ENCODE measurements at regions not wholly inside any gene's neighbourhood (a gene's known extent, or its start where the extent isn't known, plus 50 kb on each side); places are given as distances from the start of the nearest gene placed in this dataset.
"Not testable (repeated sequence)": the region's sequence is repeated elsewhere in the genome, so short reads cannot be mapped to it uniquely, and the experiment has no call there.

DNA sequence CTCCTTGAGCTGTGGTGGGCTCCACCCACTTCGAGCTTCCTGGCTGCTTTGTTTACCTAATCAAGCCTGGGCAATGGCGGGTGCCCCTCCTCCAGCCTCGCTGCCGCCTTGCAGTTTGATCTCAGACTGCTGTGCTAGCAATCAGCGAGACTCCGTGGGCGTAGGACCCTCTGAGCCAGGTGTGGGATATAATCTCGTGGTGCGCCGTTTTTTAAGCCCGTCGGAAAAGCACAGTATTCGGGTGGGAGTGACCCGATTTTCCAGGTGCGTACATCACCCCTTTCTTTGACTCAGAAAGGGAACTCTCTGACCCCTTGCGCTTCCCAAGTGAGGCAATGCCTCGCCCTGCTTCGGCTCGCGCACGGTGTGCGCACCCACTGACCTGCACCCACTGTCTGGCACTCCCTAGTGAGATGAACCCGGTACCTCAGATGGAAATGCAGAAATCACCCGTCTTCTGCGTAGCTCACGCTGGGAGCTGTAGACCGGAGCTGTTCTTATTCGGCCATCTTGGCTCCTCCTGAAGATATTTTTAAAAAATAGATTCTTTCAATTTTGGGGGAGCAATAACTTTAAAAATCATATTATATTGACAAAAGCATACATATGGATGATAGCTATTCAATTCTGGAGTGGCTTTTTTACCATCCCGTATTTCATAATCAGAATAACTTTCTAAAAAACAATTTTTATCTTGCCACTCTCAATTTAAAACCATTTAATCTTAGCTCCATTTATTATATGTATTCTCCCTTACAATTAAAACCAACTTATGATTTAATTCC lies 517.5 kb upstream of the NUDT12 start:
- not testable (repeated sequence) for DNase-seq (ENCODE audit: low read depth in 2 of 2)

DNA sequence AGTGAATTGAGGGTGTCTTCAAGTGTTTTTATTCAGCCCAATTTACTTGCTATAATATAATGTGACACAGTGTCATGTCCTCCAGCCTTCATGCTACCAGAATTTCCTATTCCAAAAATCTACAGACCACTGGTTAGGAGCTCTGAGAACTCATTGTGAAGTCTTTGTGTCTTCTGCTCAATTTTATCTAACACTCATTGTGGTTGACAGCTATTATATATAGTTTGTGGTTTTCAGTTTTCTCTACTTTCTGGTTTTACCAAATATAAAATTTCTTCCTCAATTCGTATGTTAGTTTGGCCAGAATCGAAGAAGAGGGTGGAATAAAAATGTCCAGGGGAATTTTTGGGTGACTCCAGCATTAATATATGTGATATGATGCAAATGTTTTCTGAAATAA lies 509.3 kb upstream of the NUDT12 start:
- no peak for DNase-seq (ENCODE audit: low read depth in 2 of 2)

DNA sequence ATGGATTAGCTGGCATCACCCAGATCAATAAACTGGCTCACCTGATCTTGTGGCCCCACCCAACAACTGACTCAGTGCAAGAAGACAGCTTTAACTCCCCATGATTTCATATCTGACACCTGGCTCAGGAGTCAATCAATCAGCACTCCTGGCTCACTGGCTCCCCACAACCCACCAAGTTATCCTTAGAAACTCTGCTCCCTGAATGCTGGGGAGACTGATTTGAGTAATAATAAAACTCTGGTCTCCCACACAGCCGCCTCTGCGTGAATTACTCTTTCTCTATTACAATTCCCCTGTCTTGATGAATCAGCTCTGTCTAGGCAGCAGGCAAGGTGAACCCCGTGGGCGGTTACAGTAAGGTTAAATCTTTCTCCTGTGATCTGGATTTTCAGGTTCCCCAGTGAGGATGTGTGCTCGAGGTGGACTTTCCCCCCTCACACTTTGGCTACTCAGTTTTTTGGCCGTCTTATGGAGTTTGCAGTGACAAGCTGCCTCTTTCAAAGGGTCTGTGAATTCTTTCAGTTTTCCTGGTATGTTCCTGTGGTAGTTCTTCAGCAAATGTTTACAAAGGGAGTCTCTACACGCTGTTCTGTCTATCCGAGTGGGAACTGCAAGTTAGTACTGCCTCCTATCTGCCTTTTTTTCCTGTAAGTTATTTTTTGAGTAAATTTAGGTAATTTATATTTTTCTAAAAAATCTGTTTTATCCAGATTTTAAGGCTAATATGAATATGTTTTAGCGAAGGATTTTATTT lies 500.2 kb upstream of the NUDT12 start:
- DNase-seq (ENCODE audit: low read depth in 2 of 2): no peak

DNA sequence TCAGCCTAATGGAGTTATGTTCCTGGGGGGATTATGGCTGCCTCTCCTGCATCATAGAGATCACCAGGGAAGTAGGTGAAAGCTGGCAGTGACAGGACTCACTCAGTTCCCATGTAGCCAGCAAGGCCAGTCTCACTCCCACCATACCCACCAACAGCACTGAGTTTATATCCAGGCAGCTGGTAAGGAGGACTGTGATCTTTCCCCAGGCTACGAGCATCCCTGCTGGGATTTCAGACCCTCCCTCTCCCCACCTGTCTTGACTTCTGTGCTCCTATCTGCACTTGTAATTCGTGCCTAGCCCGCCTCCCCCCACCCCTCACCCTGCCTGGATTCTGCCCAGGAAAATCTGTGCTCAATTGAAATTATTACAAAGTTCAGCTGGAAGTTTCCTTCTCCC lies 499.1 kb upstream of the NUDT12 start:
- DNase-seq (ENCODE audit: low read depth in 2 of 2): no peak

DNA sequence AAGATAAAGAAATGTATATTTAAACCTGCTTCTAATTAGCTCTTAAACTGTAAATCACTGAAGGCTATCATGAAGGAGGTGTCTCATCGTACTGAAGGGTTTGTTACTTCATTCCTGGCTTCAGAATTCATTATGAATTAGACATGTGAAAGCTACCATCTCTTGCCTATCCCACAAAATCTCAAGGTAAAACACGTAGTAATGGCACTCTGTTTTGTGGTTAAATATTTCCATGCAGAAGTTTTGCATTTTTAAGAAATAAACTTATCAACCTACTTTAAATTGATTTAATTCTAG lies 490.7 kb upstream of the NUDT12 start:
- DNase-seq (ENCODE audit: low read depth in 2 of 2): no peak

DNA sequence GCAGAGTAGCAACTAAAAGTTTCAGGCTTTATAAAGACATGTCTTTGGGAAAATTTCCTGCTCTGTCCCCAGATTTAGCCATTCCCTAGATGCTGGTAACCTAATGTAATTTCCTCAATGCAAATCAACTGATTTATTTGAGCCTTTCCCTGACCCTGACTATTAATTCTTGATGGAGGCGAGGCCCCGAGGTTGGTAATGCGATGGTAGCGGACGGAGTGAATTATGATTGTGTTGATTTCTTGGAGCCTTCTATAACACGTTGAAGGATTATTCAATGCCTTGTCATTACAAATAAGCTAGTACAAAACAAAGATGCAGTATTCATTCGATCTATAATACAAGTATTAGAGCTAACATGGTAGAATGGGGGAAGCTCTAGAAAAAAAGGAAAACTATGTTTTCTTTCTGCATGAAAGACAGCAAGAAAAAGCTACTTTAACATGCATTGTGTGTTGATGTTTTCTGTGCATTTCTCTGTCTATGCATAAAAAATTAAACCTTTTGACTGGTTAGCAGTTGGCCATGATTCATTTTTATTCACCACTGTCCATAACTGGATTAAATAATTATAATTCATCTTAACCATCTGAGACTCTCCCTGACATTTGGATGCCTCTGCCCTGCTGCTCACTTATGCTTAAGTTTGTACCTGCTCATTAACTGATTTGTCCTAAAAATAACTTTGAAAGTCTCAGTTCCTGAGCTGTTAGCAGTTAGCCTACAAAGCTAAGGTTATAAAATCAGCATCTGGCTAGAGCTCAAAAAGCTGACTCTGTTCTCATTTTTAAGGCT lies 490.2 kb upstream of the NUDT12 start:
- no peak for DNase-seq (ENCODE audit: low read depth in 2 of 2)

DNA sequence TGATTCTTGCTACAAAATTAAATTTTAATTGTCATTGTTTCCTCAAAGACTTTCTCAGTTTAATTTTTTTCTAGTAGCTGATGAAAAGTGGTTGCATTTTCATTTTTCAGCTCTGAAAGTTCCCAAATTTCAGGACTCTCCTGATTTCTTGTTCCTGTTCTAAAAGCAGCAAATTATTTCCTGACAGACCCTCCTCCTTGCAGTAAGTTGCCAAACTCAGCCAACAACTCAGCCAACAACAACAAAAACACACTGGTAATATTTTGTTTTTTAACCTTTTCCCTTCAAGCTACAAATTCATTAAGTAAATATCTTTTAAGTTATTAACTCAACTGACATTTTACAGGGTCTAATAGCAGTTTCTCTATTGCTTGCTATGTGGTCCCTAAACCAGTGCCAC lies 487.8 kb upstream of the NUDT12 start:
- DNase-seq (ENCODE audit: low read depth in 2 of 2): no peak

DNA sequence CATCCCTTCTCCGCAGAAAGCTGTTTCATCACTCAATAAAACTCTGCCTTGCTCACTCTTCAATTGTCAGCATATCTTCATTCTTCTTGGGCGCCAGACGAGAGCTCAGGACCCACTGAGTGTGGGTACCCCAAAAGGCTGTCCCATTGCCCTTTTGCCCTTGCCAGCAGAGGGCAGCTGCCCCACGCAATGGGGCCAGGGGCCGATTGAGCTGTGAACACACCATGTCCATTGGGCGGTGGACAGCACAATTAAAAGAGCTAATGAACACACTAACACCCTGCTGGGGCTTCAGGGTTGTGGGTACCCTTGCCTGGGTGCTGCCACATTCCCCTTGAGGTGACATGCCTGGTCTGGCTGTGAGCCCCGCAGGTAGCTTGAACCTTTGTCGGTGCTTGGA lies 487.2 kb upstream of the NUDT12 start:
- DNase-seq (ENCODE audit: low read depth in 2 of 2): no peak

DNA sequence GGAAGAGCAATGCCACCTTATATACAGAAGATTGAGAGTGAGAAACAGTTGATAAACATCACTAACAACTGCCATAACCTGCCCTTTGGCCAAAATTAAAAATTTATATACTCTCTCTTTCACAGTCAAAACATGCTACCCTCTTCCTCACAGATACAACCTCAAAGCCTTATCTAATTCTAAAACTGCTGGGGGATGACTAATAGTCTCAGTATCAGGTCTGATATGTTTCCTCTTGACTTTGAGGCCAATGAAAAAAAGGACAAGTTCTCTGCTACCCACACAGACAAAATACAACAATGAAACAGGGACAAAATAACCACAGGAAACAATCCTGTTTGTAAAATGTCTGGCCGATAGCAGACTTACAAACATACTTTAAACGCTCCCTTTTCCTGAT lies 485.6 kb upstream of the NUDT12 start:
- no peak for DNase-seq (ENCODE audit: low read depth in 2 of 2)

DNA sequence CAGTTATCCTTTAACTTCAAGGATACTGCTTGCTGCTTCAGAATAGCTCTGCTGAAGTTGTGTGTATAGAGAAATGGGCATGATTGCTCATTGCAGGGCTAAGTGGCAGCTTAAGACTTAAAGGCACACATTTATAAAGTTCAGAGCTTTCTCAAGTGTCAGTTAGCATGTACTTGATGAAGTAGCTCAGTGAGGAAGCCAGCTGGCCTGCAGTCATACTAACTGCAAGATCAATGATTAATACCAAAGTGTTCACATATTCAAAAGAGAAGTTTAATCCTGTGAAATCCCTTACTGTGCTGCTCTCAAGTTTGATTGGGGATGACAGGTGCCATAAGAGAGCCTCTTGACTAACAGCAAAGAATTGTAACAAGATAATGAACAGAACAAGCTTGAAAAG lies 483.4 kb upstream of the NUDT12 start:
- DNase-seq (ENCODE audit: low read depth in 2 of 2): no peak

DNA sequence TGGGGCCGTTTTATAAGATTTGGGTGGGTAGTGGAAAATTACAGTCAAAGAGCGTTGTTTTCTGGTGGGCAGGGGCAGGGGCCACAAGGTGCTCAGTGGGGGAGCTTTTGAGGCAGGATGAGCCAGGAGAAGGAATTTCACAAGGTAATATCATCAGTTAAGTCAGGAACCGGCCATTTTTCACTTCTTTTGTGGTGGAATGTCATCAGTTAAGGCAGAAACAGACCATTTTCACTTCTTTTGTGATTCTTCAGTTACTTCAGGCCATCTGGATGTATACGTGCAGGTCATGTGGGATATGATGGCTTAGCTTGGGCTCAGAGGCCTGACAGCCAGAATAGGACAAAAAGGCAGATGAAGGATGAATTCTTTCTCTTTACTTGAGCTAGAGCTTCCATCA lies 477.3 kb upstream of the NUDT12 start:
- not testable (repeated sequence) for DNase-seq (ENCODE audit: low read depth in 2 of 2)

DNA sequence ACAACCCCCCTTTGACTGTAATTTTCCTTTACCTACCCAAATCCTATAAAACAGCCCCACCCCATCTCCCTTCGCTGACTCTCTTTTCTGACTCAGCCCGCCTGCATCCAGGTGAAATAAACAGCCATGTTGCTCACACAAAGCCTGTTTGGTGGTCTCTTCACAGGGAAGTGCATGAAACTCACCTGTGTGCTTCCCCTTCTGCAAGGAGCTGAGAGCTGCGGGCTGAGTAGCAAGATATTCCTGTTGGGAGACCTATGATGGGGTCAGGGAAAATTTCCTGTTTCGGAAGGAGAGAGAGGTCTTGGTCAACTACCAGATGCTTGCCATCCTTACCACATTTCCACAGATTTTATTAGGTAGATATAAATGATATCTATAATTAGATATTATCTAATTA lies 474.5 kb upstream of the NUDT12 start:
- not testable (repeated sequence) for DNase-seq (ENCODE audit: low read depth in 2 of 2)

DNA sequence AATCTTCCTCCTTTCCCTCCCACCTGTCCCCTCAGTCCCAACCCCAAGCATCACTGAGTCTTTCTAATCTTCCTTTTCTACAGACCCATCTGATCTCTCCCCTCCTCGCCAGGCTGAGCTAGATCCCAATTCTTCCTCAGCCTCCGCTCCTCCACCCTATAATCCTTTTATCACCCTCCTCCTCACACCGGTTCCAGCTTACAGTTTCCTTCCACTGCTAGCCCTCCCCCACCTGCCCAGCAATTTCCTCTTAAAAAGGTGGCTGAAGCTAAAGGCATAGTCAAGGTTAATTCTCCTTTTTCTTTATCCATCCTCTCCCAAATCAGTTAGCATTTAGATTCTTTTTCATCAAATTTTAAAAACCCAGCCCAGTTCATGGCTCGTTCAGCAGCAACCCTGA lies 470.6 kb upstream of the NUDT12 start:
- not testable (repeated sequence) for DNase-seq (ENCODE audit: low read depth in 2 of 2)

DNA sequence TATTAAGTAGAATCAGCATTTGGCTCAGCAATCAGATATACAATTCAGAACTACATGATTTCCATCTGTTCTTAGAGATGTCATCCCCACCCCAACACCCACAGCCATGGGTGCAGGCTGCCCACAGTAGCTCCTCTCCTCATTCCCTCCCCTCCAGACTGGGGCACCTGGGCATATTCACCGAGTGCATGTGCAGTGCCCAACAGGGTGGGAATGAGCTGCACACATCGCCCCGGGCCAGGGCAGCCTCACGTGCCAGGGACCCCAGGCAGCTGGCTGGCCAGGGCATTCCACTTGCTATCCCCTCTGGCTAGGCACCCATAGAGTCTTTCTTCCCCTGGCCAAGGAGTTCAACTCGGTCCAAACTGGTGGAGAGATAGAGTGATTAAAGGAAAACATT lies 461.9 kb upstream of the NUDT12 start:
- no peak for DNase-seq (ENCODE audit: low read depth in 2 of 2)

DNA sequence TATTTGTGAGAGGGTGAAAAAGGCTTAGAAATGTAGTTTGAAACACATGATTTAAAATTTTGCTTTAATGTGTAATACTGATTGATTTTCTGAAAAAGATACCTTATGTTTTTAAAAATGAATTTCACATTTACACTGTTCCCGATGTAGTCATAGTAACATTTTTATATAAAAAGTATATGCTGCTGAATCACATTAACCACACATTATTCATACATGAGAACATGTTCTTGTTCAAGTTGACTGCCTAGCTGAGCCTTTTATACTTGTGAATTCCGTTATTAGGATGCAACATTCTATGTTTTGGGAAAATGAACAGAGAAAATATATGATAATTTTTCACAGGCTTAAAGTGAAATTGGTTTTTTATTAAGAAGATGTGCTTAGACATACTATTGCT lies 461.1 kb upstream of the NUDT12 start:
- no peak for DNase-seq (ENCODE audit: low read depth in 2 of 2)

DNA sequence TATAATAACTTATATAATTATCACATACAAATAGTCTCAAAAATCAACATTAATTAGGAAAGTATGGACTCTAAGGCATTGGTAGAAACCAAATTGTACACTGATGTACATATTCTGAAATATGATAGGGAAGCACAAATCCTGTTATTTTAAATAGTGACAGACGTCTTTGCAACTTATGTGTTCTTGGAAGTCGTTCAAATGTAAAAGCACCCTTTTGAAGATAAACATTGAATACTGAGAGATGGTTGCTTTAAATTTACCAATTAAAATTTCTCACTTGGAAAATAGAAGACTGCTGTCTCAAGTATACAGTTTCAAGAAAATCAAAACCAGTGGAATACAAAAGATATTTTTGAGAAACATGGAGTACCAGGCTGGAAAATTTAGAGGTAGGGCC lies 457.4 kb upstream of the NUDT12 start:
- DNase-seq (ENCODE audit: low read depth in 2 of 2): no peak

DNA sequence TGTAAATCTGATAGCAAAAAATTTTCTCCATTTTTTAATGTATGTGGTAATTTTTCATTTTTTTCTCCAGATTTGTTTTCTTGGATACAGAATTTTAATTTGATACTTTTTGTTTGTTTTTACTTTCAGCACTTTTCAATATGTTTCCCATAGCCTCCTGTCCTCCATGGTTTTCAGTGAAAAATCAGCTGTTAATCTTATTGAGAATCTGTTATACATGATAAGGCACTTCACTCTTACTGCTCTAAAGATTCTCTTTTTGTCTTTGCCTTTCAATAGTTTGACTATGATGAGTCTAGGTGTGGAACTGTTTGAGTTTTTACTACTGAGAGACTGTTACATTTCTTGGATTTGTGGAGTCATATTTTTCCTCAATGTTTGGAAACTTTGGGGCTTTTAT lies 455.7 kb upstream of the NUDT12 start:
- no peak for DNase-seq (ENCODE audit: low read depth in 2 of 2)

DNA sequence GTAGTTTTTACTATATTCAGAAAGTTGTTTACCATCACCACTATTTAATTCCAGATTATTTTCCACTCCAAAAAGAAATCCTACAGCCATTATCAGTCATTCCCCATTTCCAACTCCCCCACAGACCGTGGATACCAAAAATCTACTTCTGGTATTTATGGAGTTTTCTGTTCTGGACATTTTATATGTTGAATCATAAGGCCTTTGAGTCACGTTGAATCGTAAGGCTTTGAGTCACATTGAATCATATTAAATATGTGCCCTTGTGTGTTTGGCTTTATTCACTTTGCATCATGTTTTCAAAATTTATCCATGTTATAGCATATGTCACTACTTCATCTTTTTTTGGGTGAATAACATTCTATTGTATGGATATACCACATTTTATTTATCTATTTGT lies 454.1 kb upstream of the NUDT12 start:
- no peak for DNase-seq (ENCODE audit: low read depth in 2 of 2)

DNA sequence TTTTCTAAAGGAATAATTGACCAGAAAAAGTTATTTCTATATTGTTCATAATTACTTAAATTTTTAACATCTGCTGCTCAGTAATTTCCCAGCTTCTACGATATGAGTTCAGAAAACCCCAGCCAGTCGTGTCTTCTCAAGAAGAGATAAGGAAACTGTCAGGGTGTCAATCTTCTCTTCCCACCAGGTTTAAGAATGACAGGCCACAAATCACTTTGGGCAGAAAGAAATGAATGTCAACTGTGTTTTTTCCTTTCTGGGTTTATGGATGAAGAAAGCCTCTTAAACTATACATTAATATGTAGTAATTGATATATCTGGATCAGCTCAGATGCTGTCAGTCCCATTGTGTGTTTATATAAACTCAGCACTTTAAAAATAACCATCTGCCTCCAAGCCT lies 453.2 kb upstream of the NUDT12 start:
- DNase-seq (ENCODE audit: low read depth in 2 of 2): no peak

DNA sequence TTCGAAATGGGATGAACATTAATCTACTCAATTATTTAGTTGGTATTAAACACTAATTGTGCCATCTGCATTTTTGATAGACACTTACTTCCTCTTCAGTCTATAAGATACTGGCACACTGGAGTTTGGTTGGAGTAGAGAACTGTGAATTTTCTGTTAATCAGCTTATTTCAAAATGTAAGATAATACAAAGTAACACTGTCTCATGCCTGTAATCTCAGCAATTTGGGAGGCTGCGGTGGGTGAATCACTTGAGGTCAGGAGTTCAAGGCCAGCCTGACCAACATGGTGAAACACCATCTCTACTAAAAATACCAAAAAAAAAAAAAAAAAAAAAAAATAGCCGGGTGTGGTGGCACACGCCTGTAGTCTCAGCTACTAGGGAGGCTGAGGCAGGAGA lies 440.2 kb upstream of the NUDT12 start:
- not testable (repeated sequence) for DNase-seq (ENCODE audit: low read depth in 2 of 2)

DNA sequence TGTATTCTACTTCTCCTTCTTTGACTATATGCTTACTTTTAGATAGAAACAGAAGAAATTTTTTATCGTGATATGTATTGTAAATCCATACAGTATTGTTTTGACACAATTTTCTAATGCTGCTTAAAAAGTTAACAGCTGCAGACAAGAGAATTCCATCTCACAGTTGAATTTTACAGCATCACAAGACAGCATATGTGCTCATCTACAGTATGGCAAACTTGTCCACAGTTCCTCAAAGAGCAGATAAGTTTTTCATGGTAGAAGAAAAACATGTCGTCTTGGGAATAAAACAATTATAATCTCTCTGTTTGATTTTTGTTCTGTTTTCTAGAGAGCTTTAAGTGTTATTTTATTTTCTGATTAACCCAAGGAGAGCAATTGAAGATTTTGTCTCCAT lies 438.5 kb upstream of the NUDT12 start:
- DNase-seq (ENCODE audit: low read depth in 2 of 2): no peak

DNA sequence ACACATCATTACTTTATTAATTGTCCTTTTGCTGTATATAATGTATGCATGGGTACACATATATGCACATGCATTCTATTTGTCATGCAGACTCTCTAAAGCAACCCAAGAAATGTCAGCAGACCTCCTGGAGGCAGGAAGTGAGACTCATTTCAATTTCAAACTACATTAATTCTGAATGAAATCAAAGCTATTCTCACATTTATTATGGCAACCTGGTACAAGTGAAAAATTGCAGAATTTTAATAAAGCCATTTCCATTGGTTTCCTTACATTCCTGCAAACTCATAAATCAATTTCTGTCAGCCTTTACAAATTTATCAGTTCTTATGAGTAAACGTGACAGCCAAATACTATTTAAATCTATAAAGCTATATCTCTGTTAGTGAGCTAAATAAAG lies 430.4 kb upstream of the NUDT12 start:
- no peak for DNase-seq (ENCODE audit: low read depth in 2 of 2)

DNA sequence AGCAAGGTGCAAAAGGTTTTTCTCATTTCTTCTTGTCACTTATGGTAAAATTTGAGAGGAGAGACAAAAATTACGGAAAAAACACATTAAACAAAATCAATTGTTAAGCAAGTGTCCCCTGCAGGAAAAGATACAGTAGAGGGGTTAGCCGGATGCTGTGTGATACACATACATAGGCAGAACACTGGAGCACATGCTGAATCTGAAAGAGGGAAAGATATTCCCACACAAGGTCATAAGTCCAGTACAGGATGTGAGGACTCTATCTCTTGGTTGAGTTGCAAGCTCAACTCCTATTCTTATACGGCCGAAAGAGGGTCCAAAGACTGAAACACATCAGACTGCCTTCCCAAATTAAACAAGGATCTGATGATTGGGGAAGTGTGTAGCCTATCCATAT lies 427.5 kb upstream of the NUDT12 start:
- no peak for DNase-seq (ENCODE audit: low read depth in 2 of 2)

Measured in dermis microvascular lymphatic vessel endothelial cell (primary cell).